Mucosa of descending colon (tissue), 3 donors: ENCODE measurements at regions not wholly inside any gene's neighbourhood (a gene's known extent, or its start where the extent isn't known, plus 50 kb on each side); places are given as distances from the start of the nearest gene placed in this dataset.

Source experiments
- ATAC-seq: fragments of 200-7000 bp; cut with Tn5 transposase; one replicate; pipeline ENCODE4 v1.9.1; 2020; ENCODE audit warnings: mild to moderate bottlenecking, moderate library complexity
- DNase-seq, 3 donors: peaks; one replicate each; pipeline ENCODE4 v3.0.0-alpha.2; 2020
- H3K36me3 ChIP-seq: fragments of 200-600 bp; one replicate; pipeline ENCODE4 v1.8.0; 2021; ENCODE audit warnings: low read depth, mild to moderate bottlenecking
- H3K4me1 ChIP-seq: fragments of 200-600 bp; one replicate; pipeline ENCODE4 v1.8.0; 2021; ENCODE audit warnings: low read depth, mild to moderate bottlenecking
- H3K4me3 ChIP-seq: fragments of 200-600 bp; one replicate; pipeline ENCODE4 v1.8.0; 2021; ENCODE audit warnings: mild to moderate bottlenecking
- H3K9me3 ChIP-seq: fragments of 200-600 bp; one replicate; pipeline ENCODE4 v1.8.0; 2021; ENCODE audit warnings: mild to moderate bottlenecking
- intact Hi-C, 2 donors: fragments of 100-400 bp; cut with DNase I in 1 of 2; cut with micrococcal nuclease in 1 of 2; formaldehyde crosslinking; loops; one replicate each; pipeline versions ENCODE4 v1.11.0 to v1.11.1; 2022; cut with DNase I, micrococcal nuclease
- TF ChIP-seq, protein P1 (sequence below): fragments of 200-600 bp; IDR thresholded peaks from one replicate; pipeline ENCODE4 v1.8.0; 2022; ENCODE audit warnings: antibody characterized with exemption, mild to moderate bottlenecking
- donor health status: DM: no; HTN: no; CAD: no; lungs with moderate emphysema.
- donor health status: DM: no; HTN: no; CAD: no.
- donor health status: DM: no; HTN: yes; CAD: no.

DNA sequence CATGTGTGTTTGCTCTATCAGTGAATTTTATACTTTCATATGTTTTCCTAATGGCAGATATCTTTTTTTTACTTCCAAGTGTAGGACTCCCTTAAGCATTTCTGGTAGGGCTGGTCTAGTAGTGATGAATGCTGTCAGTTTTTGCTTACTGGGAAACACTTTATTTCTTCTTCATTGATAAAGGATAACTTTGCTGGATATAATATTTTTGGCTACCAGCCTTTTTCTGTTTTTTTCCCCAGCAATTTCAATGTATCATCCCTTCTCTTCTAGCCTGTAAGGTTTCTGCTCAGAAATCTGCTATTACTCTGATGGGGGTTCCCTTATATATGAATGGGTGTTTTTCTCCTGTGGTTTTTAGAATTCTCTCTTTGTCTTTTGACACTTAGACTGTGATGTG is 980.6 kb upstream of the PIK3C3 start:
- TF ChIP-seq, protein P1, sequence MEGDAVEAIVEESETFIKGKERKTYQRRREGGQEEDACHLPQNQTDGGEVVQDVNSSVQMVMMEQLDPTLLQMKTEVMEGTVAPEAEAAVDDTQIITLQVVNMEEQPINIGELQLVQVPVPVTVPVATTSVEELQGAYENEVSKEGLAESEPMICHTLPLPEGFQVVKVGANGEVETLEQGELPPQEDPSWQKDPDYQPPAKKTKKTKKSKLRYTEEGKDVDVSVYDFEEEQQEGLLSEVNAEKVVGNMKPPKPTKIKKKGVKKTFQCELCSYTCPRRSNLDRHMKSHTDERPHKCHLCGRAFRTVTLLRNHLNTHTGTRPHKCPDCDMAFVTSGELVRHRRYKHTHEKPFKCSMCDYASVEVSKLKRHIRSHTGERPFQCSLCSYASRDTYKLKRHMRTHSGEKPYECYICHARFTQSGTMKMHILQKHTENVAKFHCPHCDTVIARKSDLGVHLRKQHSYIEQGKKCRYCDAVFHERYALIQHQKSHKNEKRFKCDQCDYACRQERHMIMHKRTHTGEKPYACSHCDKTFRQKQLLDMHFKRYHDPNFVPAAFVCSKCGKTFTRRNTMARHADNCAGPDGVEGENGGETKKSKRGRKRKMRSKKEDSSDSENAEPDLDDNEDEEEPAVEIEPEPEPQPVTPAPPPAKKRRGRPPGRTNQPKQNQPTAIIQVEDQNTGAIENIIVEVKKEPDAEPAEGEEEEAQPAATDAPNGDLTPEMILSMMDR = no peak
- H3K4me1 ChIP-seq = no peaks in the 10 kb centered on the region
- H3K36me3 ChIP-seq = no peaks in the 10 kb centered on the region
- H3K4me3 ChIP-seq = no peak overlapping the region
- H3K9me3 ChIP-seq = no peaks in the 10 kb centered on the region
- DNase-seq (no peak), ATAC-seq (no peak)
- intact Hi-C loops = no loop called here

DNA sequence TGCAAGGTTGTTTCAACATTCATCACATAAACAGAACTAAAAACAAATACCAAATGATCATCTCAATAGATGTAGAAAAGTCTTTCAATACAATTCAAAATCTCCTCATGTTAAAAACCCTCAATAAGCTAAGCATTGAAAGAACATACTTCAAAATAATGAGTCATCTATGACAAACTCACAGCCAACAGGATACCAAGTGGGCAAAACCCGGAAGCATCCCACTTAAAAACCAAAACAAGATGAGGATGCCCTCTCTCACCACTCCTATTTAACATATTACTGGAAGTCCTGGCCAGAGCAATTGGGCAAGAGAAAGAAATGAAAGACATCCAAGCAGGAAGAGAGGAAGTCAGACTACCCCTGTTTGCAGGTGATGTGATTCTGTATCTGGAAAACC is 992.2 kb upstream of the PIK3C3 start:
- DNase-seq = no peak
- TF ChIP-seq, protein P1 = no peak
- ATAC-seq = no peak
- Histone ChIP-seq H3K9me3 (no peaks in the 10 kb centered on the region), H3K36me3 (no peaks in the 10 kb centered on the region), H3K4me1 (no peaks in the 10 kb centered on the region), H3K4me3 (no peak overlapping the region)
- intact Hi-C loops = no loop called here

DNA sequence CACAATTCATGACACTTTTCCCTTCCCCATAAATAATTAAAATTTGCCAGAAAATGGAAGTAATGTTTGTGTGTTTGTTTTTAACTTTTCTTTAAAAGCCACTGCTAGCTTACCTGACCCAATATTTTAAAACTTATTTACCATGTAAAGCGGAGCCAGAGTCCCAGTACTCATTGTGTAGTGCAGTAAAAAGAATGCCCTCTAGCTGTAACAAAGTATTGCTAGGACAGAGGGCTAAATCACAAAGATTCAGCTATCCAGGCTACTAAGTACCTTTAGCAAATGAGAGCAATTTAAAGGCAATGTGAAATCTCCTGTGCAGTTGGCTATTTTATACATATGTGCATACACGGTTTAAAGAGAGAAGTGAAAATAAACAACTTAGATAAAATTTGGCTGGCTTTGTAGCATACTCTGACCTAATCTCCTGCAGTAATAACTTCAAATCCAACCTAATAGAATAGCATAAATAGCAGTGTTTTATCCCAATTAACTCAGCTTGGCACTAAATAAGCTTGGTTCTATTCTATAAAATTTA is 997.4 kb upstream of the PIK3C3 start:
- no peak overlapping the region for H3K4me3 ChIP-seq
- DNase-seq (no peak), ATAC-seq (no peak)
- H3K4me1 ChIP-seq = no peaks in the 10 kb centered on the region
- TF ChIP-seq, protein P1 = no peak
- no peaks in the 10 kb centered on the region for H3K9me3 ChIP-seq
- no peaks in the 10 kb centered on the region for H3K36me3 ChIP-seq
- intact Hi-C loops = no loop called here

DNA sequence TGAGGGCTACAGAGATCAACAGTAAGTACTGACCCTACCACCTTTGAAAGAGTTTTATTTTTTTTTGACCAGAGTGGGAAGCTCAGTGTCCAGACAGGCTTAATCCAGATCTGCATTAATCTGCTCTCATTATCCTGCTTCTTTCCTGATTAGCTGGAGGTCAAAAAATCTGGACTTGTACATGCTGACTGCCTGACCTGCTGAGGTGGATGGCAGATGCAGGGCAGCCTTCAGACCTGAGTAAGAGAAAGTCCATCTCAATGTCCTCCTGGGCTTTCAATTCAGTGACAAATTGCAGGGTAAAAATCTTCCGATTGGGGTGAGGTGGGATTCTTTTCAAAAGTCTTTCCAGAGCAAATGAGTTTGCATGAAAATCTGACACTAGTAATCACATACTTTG is 998.8 kb upstream of the PIK3C3 start:
- TF ChIP-seq, protein P1 = no peak
- no peaks in the 10 kb centered on the region for H3K9me3 ChIP-seq
- H3K36me3 ChIP-seq = no peaks in the 10 kb centered on the region
- no peaks in the 10 kb centered on the region for H3K4me1 ChIP-seq
- ATAC-seq (no peak), DNase-seq (no peak)
- no peak overlapping the region for H3K4me3 ChIP-seq
- intact Hi-C loops = no loop called here

DNA sequence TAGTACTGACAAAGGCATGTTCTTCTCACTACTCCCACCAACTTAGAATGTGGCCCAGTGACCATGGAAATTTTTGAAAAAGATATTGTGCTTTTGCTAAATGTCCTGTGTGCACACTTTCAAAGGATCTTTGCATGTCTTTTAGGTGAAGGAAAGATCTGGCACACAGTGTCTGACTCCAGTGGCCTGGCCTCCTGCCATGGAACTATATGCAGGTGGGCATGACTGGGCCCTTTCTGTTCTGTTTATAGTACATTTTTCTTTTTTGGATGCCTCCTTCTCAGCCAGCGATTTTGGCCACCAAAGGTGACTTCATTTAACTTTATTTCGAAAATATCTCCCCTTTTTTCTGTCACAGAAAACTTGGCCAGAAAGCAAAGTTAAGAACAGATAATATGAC is 999.7 kb upstream of the PIK3C3 start:
- Histone ChIP-seq H3K4me1 (no peaks in the 10 kb centered on the region), H3K36me3 (no peaks in the 10 kb centered on the region), H3K9me3 (no peaks in the 10 kb centered on the region), H3K4me3 (no peak overlapping the region)
- TF ChIP-seq, protein P1 = no peak
- no peak for ATAC-seq
- no peak for DNase-seq
- intact Hi-C loops = no loop called here
